ENCODE measurements at regions not wholly inside any gene's neighbourhood (a gene's known extent, or its start where the extent isn't known, plus 50 kb on each side); places are given as distances from the start of the nearest gene placed in this dataset.
"Not testable (repeated sequence)": the region's sequence is repeated elsewhere in the genome, so short reads cannot be mapped to it uniquely, and the experiment has no call there.

- Histone ChIP-seq H2AFZ (ENCODE audit: insufficient read depth, low read depth, low read length, poor library complexity, severe bottlenecking) (no peak overlapping the region), H3K79me2 (ENCODE audit: insufficient read depth, low read length) (no peaks in the 10 kb centered on the region), H3K4me2 (replicated peaks; ENCODE audit: extremely low read depth, low read length, poor library complexity, severe bottlenecking) (no peak overlapping the region), H3K9me3 (replicated peaks in 1 of 2; ENCODE audit: control insufficient read depth in 1 of 2, insufficient read depth in 1 of 2, low read length in 2 of 2) (peaks cover 0 to 12% of the 10 kb centered on the region in 2 donors), H3K4me3 (replicated peaks in 1 of 3; ENCODE audit: low read depth in 2 of 3, low read length in 3 of 3) (no peak overlapping the region), H4K20me1 (ENCODE audit: insufficient read depth, low read length) (no peaks in the 10 kb centered on the region), H3K4me1 (ENCODE audit: control insufficient read depth in 1 of 2, insufficient read depth in 2 of 2, low read length in 2 of 2) (no peaks in the 10 kb centered on the region), H3K9ac (ENCODE audit: insufficient read depth, low read length, poor library complexity, severe bottlenecking) (no peak overlapping the region), H3K36me3 (replicated peaks in 1 of 2; ENCODE audit: control insufficient read depth in 1 of 2, insufficient read depth in 2 of 2, low read length in 2 of 2) (no peaks in the 10 kb centered on the region), H3K27me3 (ENCODE audit: control insufficient read depth in 2 of 2, insufficient read depth in 2 of 2, low read length in 2 of 2) (no peaks in the 10 kb centered on the region), H3K27ac (ENCODE audit: low read depth in 1 of 2, low read length in 2 of 2) (no peak overlapping the region)
- Mint-ChIP-seq H3K9me3 (peaks cover 0 to 9% (median 7%) of the 10 kb centered on the region in 7 donors), H3K27ac (no peak overlapping the region), H3K4me1 (no peaks in the 10 kb centered on the region), H3K4me3 (no peak overlapping the region), H3K27me3 (ENCODE audit: low read depth in 3 of 3) (peaks cover 0 to 1% (median 0%) of the 10 kb centered on the region in 3 donors), H3K36me3 (no peaks in the 10 kb centered on the region)
- intact Hi-C loops (cut with micrococcal nuclease) = no loop called here
- no peak for DNase-seq
- TF ChIP-seq, protein P1, sequence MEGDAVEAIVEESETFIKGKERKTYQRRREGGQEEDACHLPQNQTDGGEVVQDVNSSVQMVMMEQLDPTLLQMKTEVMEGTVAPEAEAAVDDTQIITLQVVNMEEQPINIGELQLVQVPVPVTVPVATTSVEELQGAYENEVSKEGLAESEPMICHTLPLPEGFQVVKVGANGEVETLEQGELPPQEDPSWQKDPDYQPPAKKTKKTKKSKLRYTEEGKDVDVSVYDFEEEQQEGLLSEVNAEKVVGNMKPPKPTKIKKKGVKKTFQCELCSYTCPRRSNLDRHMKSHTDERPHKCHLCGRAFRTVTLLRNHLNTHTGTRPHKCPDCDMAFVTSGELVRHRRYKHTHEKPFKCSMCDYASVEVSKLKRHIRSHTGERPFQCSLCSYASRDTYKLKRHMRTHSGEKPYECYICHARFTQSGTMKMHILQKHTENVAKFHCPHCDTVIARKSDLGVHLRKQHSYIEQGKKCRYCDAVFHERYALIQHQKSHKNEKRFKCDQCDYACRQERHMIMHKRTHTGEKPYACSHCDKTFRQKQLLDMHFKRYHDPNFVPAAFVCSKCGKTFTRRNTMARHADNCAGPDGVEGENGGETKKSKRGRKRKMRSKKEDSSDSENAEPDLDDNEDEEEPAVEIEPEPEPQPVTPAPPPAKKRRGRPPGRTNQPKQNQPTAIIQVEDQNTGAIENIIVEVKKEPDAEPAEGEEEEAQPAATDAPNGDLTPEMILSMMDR (IDR thresholded peaks at IDR 0.05) = no peak
Observed at GRCh38 chr14:45939572-45939971, 686.6 kb upstream of the MIS18BP1 start.

DNA sequence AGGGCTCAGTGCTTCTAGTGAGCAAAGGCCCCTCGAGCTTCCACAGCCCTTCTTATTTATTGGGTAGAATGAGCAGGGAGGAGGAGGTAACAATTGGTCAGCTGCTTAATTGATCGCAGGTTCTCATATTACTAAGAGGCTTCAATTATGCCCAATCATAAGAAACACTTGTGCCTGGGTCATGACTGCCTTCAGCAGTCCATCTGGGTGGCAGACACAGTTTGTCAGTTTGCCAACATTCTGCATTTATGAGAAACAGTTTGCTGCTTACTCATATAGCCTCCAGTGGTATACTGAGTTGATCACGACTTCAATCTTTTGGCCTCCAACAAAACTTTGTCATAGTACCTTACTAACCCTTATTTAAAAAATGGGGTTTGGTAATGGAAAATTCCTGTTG is 667.0 kb upstream of the MIS18BP1 start:
- H3K4me1 Mint-ChIP-seq; H3K36me3 Mint-ChIP-seq; H3K27me3 ChIP-seq (ENCODE audit: control insufficient read depth in 2 of 2, insufficient read depth in 2 of 2, low read length in 2 of 2); H3K4me2 ChIP-seq (replicated peaks; ENCODE audit: extremely low read depth, low read length, poor library complexity, severe bottlenecking); H3K79me2 ChIP-seq (ENCODE audit: insufficient read depth, low read length); H3K27ac Mint-ChIP-seq; H3K4me3 ChIP-seq (replicated peaks in 1 of 3; ENCODE audit: low read depth in 2 of 3, low read length in 3 of 3); H3K4me1 ChIP-seq (ENCODE audit: control insufficient read depth in 1 of 2, insufficient read depth in 2 of 2, low read length in 2 of 2); H3K36me3 ChIP-seq (replicated peaks in 1 of 2; ENCODE audit: control insufficient read depth in 1 of 2, insufficient read depth in 2 of 2, low read length in 2 of 2); H3K27me3 Mint-ChIP-seq (ENCODE audit: low read depth in 3 of 3); H3K9ac ChIP-seq (ENCODE audit: insufficient read depth, low read length, poor library complexity, severe bottlenecking); DNase-seq; H3K4me3 Mint-ChIP-seq; H4K20me1 ChIP-seq (ENCODE audit: insufficient read depth, low read length); H3K27ac ChIP-seq (ENCODE audit: low read depth in 1 of 2, low read length in 2 of 2); H2AFZ ChIP-seq (ENCODE audit: insufficient read depth, low read depth, low read length, poor library complexity, severe bottlenecking); intact Hi-C loops (cut with micrococcal nuclease): not testable (repeated sequence)
- H3K9me3 ChIP-seq (replicated peaks in 1 of 2; ENCODE audit: control insufficient read depth in 1 of 2, insufficient read depth in 1 of 2, low read length in 2 of 2) = peaks cover 15 to 19% of the 10 kb centered on the region in 2 donors
- WGBS (ENCODE audit: insufficient coverage) = no CpG with 5 or more reads among the region's 3 CpGs
- H3K9me3 Mint-ChIP-seq = peaks cover 1 to 14% (median 6%) of the 10 kb centered on the region in 7 donors

All from CD14-positive monocyte (primary cell).